ENCODE measurements at regions not wholly inside any gene's neighbourhood (a gene's known extent, or its start where the extent isn't known, plus 50 kb on each side); places are given as distances from the start of the nearest gene placed in this dataset.

DNA sequence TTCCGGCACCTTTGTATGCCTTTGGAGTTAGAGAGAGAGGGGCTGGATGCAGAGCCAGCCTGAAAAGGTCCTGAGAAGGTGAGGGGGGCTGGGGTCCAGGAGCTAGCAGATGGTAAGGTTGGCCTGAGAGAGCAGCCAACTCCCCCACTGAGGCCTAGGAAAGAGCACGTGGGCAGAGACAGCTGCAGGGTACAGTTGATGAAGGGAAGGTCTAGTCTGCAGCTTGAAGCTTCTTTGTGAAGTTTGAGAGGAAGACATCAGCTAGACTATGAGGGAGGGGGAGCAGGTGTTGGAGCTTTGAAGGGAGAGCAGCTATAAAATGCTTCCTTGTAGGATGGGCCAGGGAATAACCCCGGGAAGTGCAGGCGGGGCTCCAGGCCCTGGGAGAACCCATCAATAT, 289.3 kb upstream of the AMIGO2 start:
- TF ChIP-seq POLR2A (IDR thresholded peaks at IDR 0.05) (no peak), EP300 (IDR thresholded peaks at IDR 0.05) (no peak)

Data from suprapubic skin (tissue), 2 donors.